ENCODE measurements at regions not wholly inside any gene's neighbourhood (a gene's known extent, or its start where the extent isn't known, plus 50 kb on each side); places are given as distances from the start of the nearest gene placed in this dataset.

DNA sequence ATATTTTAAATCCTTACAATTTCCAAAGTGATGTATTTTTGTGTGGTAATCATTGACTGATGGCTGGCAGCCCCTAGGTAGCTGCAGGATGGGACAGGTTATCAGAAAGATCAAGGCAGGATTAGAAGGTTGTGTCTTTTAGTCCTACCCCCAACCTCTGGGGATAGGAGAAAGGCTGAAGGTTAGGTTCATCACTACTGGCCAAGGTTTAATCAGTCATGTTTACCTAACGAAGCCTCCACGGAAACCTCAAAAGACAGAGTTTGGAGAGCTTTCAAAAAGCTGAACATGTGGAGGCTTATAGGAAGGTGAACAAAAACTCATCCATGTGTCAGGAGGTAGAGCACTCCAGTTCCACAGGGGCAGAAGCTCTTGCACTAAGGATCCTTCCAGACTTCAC is 77.5 kb upstream of the CD163 start:
- Histone ChIP-seq H3K4me1 (ENCODE audit: control insufficient read depth, extremely low read depth, insufficient read depth, low read length) (no peaks in the 10 kb centered on the region), H4K20me1 (ENCODE audit: control insufficient read depth, extremely low read depth, insufficient read depth, low read length) (no peaks in the 10 kb centered on the region), H3K79me2 (ENCODE audit: control insufficient read depth, insufficient read depth, low read length) (no peaks in the 10 kb centered on the region), H2AFZ (ENCODE audit: low read length) (no peak overlapping the region), H3K9me3 (ENCODE audit: control insufficient read depth, insufficient read depth, low read depth, low read length) (no peaks in the 10 kb centered on the region), H3K27me3 (ENCODE audit: control insufficient read depth, insufficient read depth, low read length) (no peaks in the 10 kb centered on the region), H3K9ac (ENCODE audit: insufficient read depth, low read length) (no peak overlapping the region), H3K4me3 (replicated peaks in 1 of 4; ENCODE audit: control extremely low read depth in 1 of 4, insufficient read depth in 1 of 4, low read depth in 3 of 4, low read length in 4 of 4) (no peak overlapping the region), H3K27ac (ENCODE audit: insufficient read depth, low read length) (no peak overlapping the region), H3K4me2 (ENCODE audit: extremely low read depth, insufficient read depth, low read length) (no peak overlapping the region), H3K36me3 (ENCODE audit: control insufficient read depth, insufficient read depth, low read length) (no peaks in the 10 kb centered on the region)
- no peak for DNase-seq (ENCODE audit: low read depth in 2 of 2)
- TF ChIP-seq, protein P1, sequence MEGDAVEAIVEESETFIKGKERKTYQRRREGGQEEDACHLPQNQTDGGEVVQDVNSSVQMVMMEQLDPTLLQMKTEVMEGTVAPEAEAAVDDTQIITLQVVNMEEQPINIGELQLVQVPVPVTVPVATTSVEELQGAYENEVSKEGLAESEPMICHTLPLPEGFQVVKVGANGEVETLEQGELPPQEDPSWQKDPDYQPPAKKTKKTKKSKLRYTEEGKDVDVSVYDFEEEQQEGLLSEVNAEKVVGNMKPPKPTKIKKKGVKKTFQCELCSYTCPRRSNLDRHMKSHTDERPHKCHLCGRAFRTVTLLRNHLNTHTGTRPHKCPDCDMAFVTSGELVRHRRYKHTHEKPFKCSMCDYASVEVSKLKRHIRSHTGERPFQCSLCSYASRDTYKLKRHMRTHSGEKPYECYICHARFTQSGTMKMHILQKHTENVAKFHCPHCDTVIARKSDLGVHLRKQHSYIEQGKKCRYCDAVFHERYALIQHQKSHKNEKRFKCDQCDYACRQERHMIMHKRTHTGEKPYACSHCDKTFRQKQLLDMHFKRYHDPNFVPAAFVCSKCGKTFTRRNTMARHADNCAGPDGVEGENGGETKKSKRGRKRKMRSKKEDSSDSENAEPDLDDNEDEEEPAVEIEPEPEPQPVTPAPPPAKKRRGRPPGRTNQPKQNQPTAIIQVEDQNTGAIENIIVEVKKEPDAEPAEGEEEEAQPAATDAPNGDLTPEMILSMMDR (conservative IDR thresholded peaks at IDR 0.05 in 1 of 2, IDR thresholded peaks at IDR 0.05 in 1 of 2; ENCODE audit: low read depth in 1 of 2, low read length in 2 of 2) = no peak
- no peak for TF ChIP-seq EZH2 (IDR thresholded peaks at IDR 0.05; ENCODE audit: low read length, missing control alignments)

DNA sequence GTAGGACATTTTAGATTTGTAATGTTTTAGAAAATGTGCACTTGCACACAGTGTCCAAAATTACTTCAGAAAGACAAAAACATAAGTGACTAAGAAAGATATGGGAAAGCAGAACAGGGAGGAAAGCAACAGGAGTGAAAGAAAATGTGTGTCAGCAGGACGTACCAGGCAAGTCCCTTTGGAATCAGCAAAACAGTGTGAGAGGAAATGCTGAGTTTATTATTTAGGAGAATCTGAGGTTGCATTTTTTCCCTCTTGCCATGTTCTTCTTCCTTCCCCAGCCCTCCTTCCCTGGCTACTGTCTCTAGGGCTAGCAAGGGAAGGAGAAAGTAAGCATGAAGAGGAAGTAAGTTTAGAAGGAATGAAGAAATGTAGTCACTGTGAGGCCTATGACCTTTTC is 67.7 kb upstream of the CD163 start:
- H3K4me3 ChIP-seq (replicated peaks in 1 of 4; ENCODE audit: control extremely low read depth in 1 of 4, insufficient read depth in 1 of 4, low read depth in 3 of 4, low read length in 4 of 4) = no peak overlapping the region
- H3K4me1 ChIP-seq (ENCODE audit: control insufficient read depth, extremely low read depth, insufficient read depth, low read length) = no peaks in the 10 kb centered on the region
- H3K4me2 ChIP-seq (ENCODE audit: extremely low read depth, insufficient read depth, low read length) = no peak overlapping the region
- H2AFZ ChIP-seq (ENCODE audit: low read length) = no peak overlapping the region
- H3K9me3 ChIP-seq (ENCODE audit: control insufficient read depth, insufficient read depth, low read depth, low read length) = no peaks in the 10 kb centered on the region
- no peaks in the 10 kb centered on the region for H4K20me1 ChIP-seq (ENCODE audit: control insufficient read depth, extremely low read depth, insufficient read depth, low read length)
- H3K36me3 ChIP-seq (ENCODE audit: control insufficient read depth, insufficient read depth, low read length) = no peaks in the 10 kb centered on the region
- H3K79me2 ChIP-seq (ENCODE audit: control insufficient read depth, insufficient read depth, low read length) = no peaks in the 10 kb centered on the region
- no peaks in the 10 kb centered on the region for H3K27me3 ChIP-seq (ENCODE audit: control insufficient read depth, insufficient read depth, low read length)
- DNase-seq (ENCODE audit: low read depth in 2 of 2) = no peak
- H3K9ac ChIP-seq (ENCODE audit: insufficient read depth, low read length) = no peak overlapping the region
- no peak for TF ChIP-seq EZH2 (IDR thresholded peaks at IDR 0.05; ENCODE audit: low read length, missing control alignments)
- TF ChIP-seq, protein P1 (conservative IDR thresholded peaks at IDR 0.05 in 1 of 2, IDR thresholded peaks at IDR 0.05 in 1 of 2; ENCODE audit: low read depth in 1 of 2, low read length in 2 of 2) = no peak
- H3K27ac ChIP-seq (ENCODE audit: insufficient read depth, low read length) = no peak overlapping the region

- no peaks in the 10 kb centered on the region for H3K4me1 ChIP-seq (ENCODE audit: control insufficient read depth, extremely low read depth, insufficient read depth, low read length)
- no peak overlapping the region for H3K4me2 ChIP-seq (ENCODE audit: extremely low read depth, insufficient read depth, low read length)
- no peak overlapping the region for H3K9ac ChIP-seq (ENCODE audit: insufficient read depth, low read length)
- no peak overlapping the region for H3K27ac ChIP-seq (ENCODE audit: insufficient read depth, low read length)
- no peak overlapping the region for H3K4me3 ChIP-seq (replicated peaks in 1 of 4; ENCODE audit: control extremely low read depth in 1 of 4, insufficient read depth in 1 of 4, low read depth in 3 of 4, low read length in 4 of 4)
- no peaks in the 10 kb centered on the region for H3K79me2 ChIP-seq (ENCODE audit: control insufficient read depth, insufficient read depth, low read length)
- no peaks in the 10 kb centered on the region for H3K9me3 ChIP-seq (ENCODE audit: control insufficient read depth, insufficient read depth, low read depth, low read length)
- no peaks in the 10 kb centered on the region for H4K20me1 ChIP-seq (ENCODE audit: control insufficient read depth, extremely low read depth, insufficient read depth, low read length)
- H3K36me3 ChIP-seq (ENCODE audit: control insufficient read depth, insufficient read depth, low read length) = no peaks in the 10 kb centered on the region
- no peaks in the 10 kb centered on the region for H3K27me3 ChIP-seq (ENCODE audit: control insufficient read depth, insufficient read depth, low read length)
- TF ChIP-seq, protein P1 (conservative IDR thresholded peaks at IDR 0.05 in 1 of 2, IDR thresholded peaks at IDR 0.05 in 1 of 2; ENCODE audit: low read depth in 1 of 2, low read length in 2 of 2) = no peak
- no peak for TF ChIP-seq EZH2 (IDR thresholded peaks at IDR 0.05; ENCODE audit: low read length, missing control alignments)
- no peak for DNase-seq (ENCODE audit: low read depth in 2 of 2)
- no peak overlapping the region for H2AFZ ChIP-seq (ENCODE audit: low read length)
These were observed 53.6 kb upstream of the CD163 start for GRCh38 chr12:7557227-7557626.
